Mesenchymal stem cell (in vitro differentiated cells and primary cell): ENCODE measurements at regions not wholly inside any gene's neighbourhood (a gene's known extent, or its start where the extent isn't known, plus 50 kb on each side); places are given as distances from the start of the nearest gene placed in this dataset.

Experiments
- DNase-seq: peaks from one replicate; pipeline ENCODE4 v3.0.0-alpha.2; 2013
- H2AFZ ChIP-seq: one replicate; pipeline ENCODE4 v1.6.1; 2013; ENCODE audit warnings: low read depth, mild to moderate bottlenecking, control low read depth, inconsistent platforms, low read length, moderate library complexity
- H2AK5ac ChIP-seq: 2 replicates; pipeline ENCODE4 v1.6.1; 2013; ENCODE audit warnings: low read length, moderate library complexity, mild to moderate bottlenecking, inconsistent platforms; ENCODE audit not compliant: severe bottlenecking
- H2BK120ac ChIP-seq: one replicate; pipeline ENCODE4 v1.6.1; 2013; ENCODE audit warnings: low read depth, mild to moderate bottlenecking, inconsistent platforms, low read length, moderate library complexity
- H2BK12ac ChIP-seq, 2 experiments: one replicate each; pipeline ENCODE4 v1.6.1; 2013; ENCODE audit warnings: inconsistent platforms in 2 of 2, low read length in 2 of 2, mild to moderate bottlenecking in 2 of 2, moderate library complexity in 2 of 2, control low read depth in 1 of 2
- H2BK15ac ChIP-seq: one replicate; pipeline ENCODE4 v1.6.1; 2013; ENCODE audit warnings: mild to moderate bottlenecking, low read depth, inconsistent platforms; ENCODE audit not compliant: poor library complexity, severe bottlenecking
- H2BK5ac ChIP-seq: 2 replicates; pipeline ENCODE4 v1.6.1; 2013; ENCODE audit warnings: low read depth, mild to moderate bottlenecking, low read length, control low read depth, inconsistent platforms; ENCODE audit not compliant: poor library complexity, severe bottlenecking
- H3K14ac ChIP-seq, 2 experiments: one replicate each; pipeline ENCODE4 v1.6.1; 2013; ENCODE audit warnings: inconsistent platforms in 2 of 2, low read length in 2 of 2, control low read depth in 1 of 2, mild to moderate bottlenecking in 1 of 2, moderate library complexity in 1 of 2
- H3K18ac ChIP-seq, 2 experiments: one replicate each; pipeline ENCODE4 v1.6.1; 2013; ENCODE audit warnings: inconsistent platforms in 2 of 2, low read length in 2 of 2, control low read depth in 1 of 2, low read depth in 1 of 2, mild to moderate bottlenecking in 1 of 2
- H3K23ac ChIP-seq, 2 experiments: one replicate each; pipeline ENCODE4 v1.6.1; 2013; ENCODE audit warnings: inconsistent platforms in 2 of 2, low read length in 2 of 2, mild to moderate bottlenecking in 2 of 2, moderate library complexity in 2 of 2, control low read depth in 1 of 2
- H3K27ac ChIP-seq: 2 replicates; pipeline ENCODE4 v1.5.1; 2013; ENCODE audit warnings: mild to moderate bottlenecking, moderate library complexity, low read length, control low read depth, inconsistent platforms; ENCODE audit not compliant: poor library complexity, severe bottlenecking
- H3K27me3 ChIP-seq, 2 experiments: 2 replicates each; pipeline versions ENCODE4 v1.6.1 to v1.7.0; 2013; ENCODE audit warnings: low read length in 2 of 2, mild to moderate bottlenecking in 2 of 2, moderate library complexity in 2 of 2, control low read depth in 1 of 2, inconsistent platforms in 1 of 2; ENCODE audit not compliant: control insufficient read depth in 1 of 2, insufficient read depth in 1 of 2
- H3K36me3 ChIP-seq, 2 experiments: 2 replicates each; pipeline versions ENCODE4 v1.6.1 to v1.7.0; 2013; ENCODE audit warnings: low read length in 2 of 2, control low read depth in 1 of 2, inconsistent platforms in 1 of 2, low read depth in 1 of 2, mild to moderate bottlenecking in 1 of 2; ENCODE audit not compliant: insufficient read depth in 2 of 2, control insufficient read depth in 1 of 2
- H3K4ac ChIP-seq, 2 experiments: one replicate each; pipeline ENCODE4 v1.6.1; 2013; ENCODE audit warnings: inconsistent platforms in 2 of 2, low read length in 2 of 2, mild to moderate bottlenecking in 2 of 2, moderate library complexity in 2 of 2, control low read depth in 1 of 2, low read depth in 1 of 2
- H3K4me1 ChIP-seq: 2 replicates; pipeline ENCODE4 v1.6.1; 2013; ENCODE audit warnings: low read depth, low read length, control low read depth; ENCODE audit not compliant: control insufficient read depth, insufficient read depth
- H3K4me2 ChIP-seq: 2 replicates; pipeline ENCODE4 v1.6.1; 2013; ENCODE audit warnings: low read length, mild to moderate bottlenecking, inconsistent platforms; ENCODE audit not compliant: poor library complexity, severe bottlenecking
- H3K4me3 ChIP-seq, 2 experiments: 2 replicates each; pipeline versions ENCODE4 v1.5.1 to v1.7.0; 2013; ENCODE audit warnings: low read length in 2 of 2, mild to moderate bottlenecking in 2 of 2, control low read depth in 1 of 2, low read depth in 1 of 2; ENCODE audit not compliant: insufficient read depth in 1 of 2
- H3K79me1 ChIP-seq: replicated peaks from 2 replicates; pipeline ENCODE4 v1.6.1; 2013; ENCODE audit warnings: mild to moderate bottlenecking, control low read depth, low read length, inconsistent platforms; ENCODE audit not compliant: poor library complexity, severe bottlenecking
- H3K9ac ChIP-seq: 2 replicates; pipeline ENCODE4 v1.7.0; 2013; ENCODE audit warnings: mild to moderate bottlenecking, low read length, moderate library complexity
- H3K9me3 ChIP-seq: 2 replicates; pipeline ENCODE4 v1.7.0; 2013; ENCODE audit warnings: mild to moderate bottlenecking, low read length; ENCODE audit not compliant: control insufficient read depth
- H4K8ac ChIP-seq: one replicate; pipeline ENCODE4 v1.6.1; 2013; ENCODE audit warnings: inconsistent platforms, mild to moderate bottlenecking, low read length, moderate library complexity
- H4K91ac ChIP-seq: one replicate; pipeline ENCODE4 v1.6.1; 2013; ENCODE audit warnings: mild to moderate bottlenecking, low read length, inconsistent platforms
- WGBS: methylation state at CpG from one replicate; pipeline ENCODE4 v1.1.7; 2013; ENCODE audit warnings: mixed read lengths; 5-methylcytosine and 5-hydroxymethylcytosine counted together

GRCh38 chr1:102098536-102098935 is 101.8 kb upstream of the OLFM3 start:
- no peak for DNase-seq
- Histone ChIP-seq H2BK15ac (no peak overlapping the region), H3K14ac (no peak overlapping the region), H4K8ac (no peak overlapping the region), H3K27me3 (no peaks in the 10 kb centered on the region), H2AFZ (no peak overlapping the region), H3K4me3 (no peak overlapping the region), H3K18ac (no peak overlapping the region), H3K79me1 (no peaks in the 10 kb centered on the region), H3K36me3 (no peaks in the 10 kb centered on the region), H2BK120ac (no peak overlapping the region), H2AK5ac (no peak overlapping the region), H3K4me2 (no peak overlapping the region), H3K9me3 (no peaks in the 10 kb centered on the region), H3K23ac (no peak overlapping the region), H2BK5ac (no peak overlapping the region), H3K4ac (no peak overlapping the region), H3K27ac (no peak overlapping the region), H4K91ac (no peak overlapping the region), H2BK12ac (no peak overlapping the region), H3K9ac (no peak overlapping the region), H3K4me1 (no peaks in the 10 kb centered on the region)
- 87% methylated on average over 3 of the region's 3 CpGs for WGBS

DNA sequence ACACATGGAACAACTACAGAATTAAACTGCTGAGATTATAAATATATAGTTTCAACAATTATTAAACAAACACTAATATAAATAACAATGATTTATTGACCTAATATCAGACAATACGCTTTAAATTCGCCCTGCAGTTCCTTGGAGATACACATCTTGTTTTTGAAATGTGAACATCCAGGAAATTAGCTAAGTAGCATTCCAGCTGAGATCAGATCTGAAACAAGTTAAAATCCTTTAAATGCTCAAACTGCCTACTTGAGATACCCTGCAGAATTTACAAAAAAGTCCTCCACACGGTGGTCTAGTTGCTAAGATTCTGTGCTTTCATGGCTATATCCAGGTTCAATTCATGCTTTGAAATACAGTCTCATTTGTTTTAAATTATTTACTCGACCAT is 101.4 kb upstream of the OLFM3 start:
- 81% methylated on average over 3 of the region's 4 CpGs for WGBS

DNA sequence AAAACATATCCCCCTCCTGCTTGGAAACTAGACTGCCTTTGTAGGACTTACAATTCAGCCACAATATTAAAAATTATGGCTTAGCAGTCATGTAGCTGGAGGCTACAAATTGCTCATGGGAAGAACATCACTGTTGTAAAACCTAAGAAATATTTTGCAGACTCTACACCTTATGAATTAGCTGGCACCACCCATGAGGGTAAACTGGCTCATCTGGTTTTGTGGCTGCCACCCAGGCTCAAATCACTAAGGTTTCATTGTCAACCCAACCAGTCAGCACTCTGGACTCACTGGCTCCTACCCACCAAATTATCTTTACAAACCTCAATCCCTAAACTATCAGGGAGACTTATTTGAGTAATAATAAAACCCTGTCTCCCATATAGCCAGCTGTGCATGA is 100.7 kb upstream of the OLFM3 start:
- Histone ChIP-seq H3K4me2 (no peak overlapping the region), H2AK5ac (no peak overlapping the region), H3K4me1 (no peaks in the 10 kb centered on the region), H3K79me1 (no peaks in the 10 kb centered on the region), H2BK15ac (no peak overlapping the region), H2BK5ac (no peak overlapping the region), H3K14ac (no peak overlapping the region), H4K8ac (no peak overlapping the region), H3K9me3 (no peaks in the 10 kb centered on the region), H3K36me3 (no peaks in the 10 kb centered on the region), H3K9ac (no peak overlapping the region), H3K27ac (no peak overlapping the region), H3K27me3 (no peaks in the 10 kb centered on the region), H2AFZ (no peak overlapping the region), H3K18ac (no peak overlapping the region), H3K23ac (no peak overlapping the region), H3K4me3 (no peak overlapping the region), H2BK12ac (no peak overlapping the region), H2BK120ac (no peak overlapping the region), H4K91ac (no peak overlapping the region), H3K4ac (no peak overlapping the region)
- DNase-seq, result no peak

More for the DNA sequence above, 101.4 kb upstream of the OLFM3 start:
- Histone ChIP-seq H3K18ac (no peak overlapping the region), H3K36me3 (no peaks in the 10 kb centered on the region), H3K14ac (no peak overlapping the region), H3K4me2 (no peak overlapping the region), H3K27ac (no peak overlapping the region), H3K4ac (no peak overlapping the region), H3K9me3 (no peaks in the 10 kb centered on the region), H2BK15ac (no peak overlapping the region), H3K27me3 (no peaks in the 10 kb centered on the region), H2AFZ (no peak overlapping the region), H4K91ac (no peak overlapping the region), H3K4me1 (no peaks in the 10 kb centered on the region), H2BK5ac (no peak overlapping the region), H3K9ac (no peak overlapping the region), H4K8ac (no peak overlapping the region), H2AK5ac (no peak overlapping the region), H2BK120ac (no peak overlapping the region), H3K4me3 (no peak overlapping the region), H3K79me1 (no peaks in the 10 kb centered on the region), H3K23ac (no peak overlapping the region), H2BK12ac (no peak overlapping the region)
- DNase-seq, result no peak

DNA sequence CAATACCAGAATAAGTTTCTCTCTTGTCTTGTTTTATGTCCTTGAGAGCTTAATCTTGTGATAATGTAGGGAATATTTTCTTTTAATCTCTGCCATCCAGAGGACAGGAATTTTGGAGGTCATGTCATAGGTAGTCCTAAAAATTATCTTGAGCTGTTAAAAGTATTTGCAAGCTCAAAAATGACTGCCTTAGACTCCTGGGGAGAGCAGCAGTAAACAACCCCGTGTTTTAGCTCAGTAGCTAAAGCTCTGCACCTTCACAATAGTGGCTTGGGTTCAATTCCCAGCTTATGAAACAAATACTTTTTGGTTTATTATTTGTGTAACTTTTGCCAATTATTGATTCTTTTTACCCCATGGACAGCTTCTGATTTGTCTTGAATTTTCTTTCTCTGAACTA is 99.4 kb upstream of the OLFM3 start:
- no peaks in the 10 kb centered on the region for H3K27me3 ChIP-seq
- H4K91ac ChIP-seq, result no peak overlapping the region
- no peak overlapping the region for H4K8ac ChIP-seq
- H2BK5ac ChIP-seq, result no peak overlapping the region
- no peak overlapping the region for H3K14ac ChIP-seq
- H3K79me1 ChIP-seq, result no peaks in the 10 kb centered on the region
- no peaks in the 10 kb centered on the region for H3K9me3 ChIP-seq
- no peaks in the 10 kb centered on the region for H3K36me3 ChIP-seq
- 40% methylated on average over 1 of the region's 1 CpG for WGBS
- no peak for DNase-seq
- no peak overlapping the region for H3K9ac ChIP-seq
- no peak overlapping the region for H3K23ac ChIP-seq
- H3K18ac ChIP-seq, result no peak overlapping the region
- no peak overlapping the region for H3K4ac ChIP-seq
- no peak overlapping the region for H2AFZ ChIP-seq
- no peak overlapping the region for H2BK120ac ChIP-seq
- no peak overlapping the region for H2AK5ac ChIP-seq
- no peak overlapping the region for H3K27ac ChIP-seq
- no peak overlapping the region for H3K4me2 ChIP-seq
- H3K4me3 ChIP-seq, result no peak overlapping the region
- H2BK15ac ChIP-seq, result no peak overlapping the region
- H2BK12ac ChIP-seq, result no peak overlapping the region
- H3K4me1 ChIP-seq, result no peaks in the 10 kb centered on the region
